Endothelial cell of umbilical vein (primary cell): ENCODE measurements at regions not wholly inside any gene's neighbourhood (a gene's known extent, or its start where the extent isn't known, plus 50 kb on each side); places are given as distances from the start of the nearest gene placed in this dataset.

ENCODE experiments used
- BruUV-seq: library from RNA; stranded (reverse); fragments of 400-500 nt; replicated peaks from 2 replicates; lab custom pipeline; 2021; lab: Mats Ljungman, UMichigan
- CTCF ChIA-PET: fragments of 300-600, 350-600 bp; sonication (Branson Sonifier 250); formaldehyde crosslinking; loops from one replicate; lab custom pipeline; 2021; ENCODE audit warnings: antibody characterized with exemption, inconsistent platforms; lab: Charles Lee
- POLR2A ChIA-PET: fragments of 300-600, 350-600 bp; sonication (Branson Sonifier 250); formaldehyde crosslinking; loops from one replicate; lab custom pipeline; 2021; ENCODE audit warnings: antibody characterized with exemption, inconsistent platforms; lab: Charles Lee
- DNase-seq: peaks from one replicate; pipeline ENCODE4 v3.0.0-alpha.2; 2011; ENCODE audit warnings: low read depth, low spot score
- FAIRE-seq: peaks from 2 replicates; lab custom pipeline; 2011; peaks lifted over from hg19 to GRCh38; lab: Jason Lieb, UNC
- H2AFZ ChIP-seq: 2 replicates; pipeline ENCODE4 v1.6.0; 2012; ENCODE audit warnings: low read depth, low read length, control low read depth, inconsistent platforms
- H3K27ac ChIP-seq: 2 replicates; pipeline ENCODE4 v1.5.1; 2011; ENCODE audit warnings: low read depth, mild to moderate bottlenecking, control low read depth, low read length, moderate library complexity; ENCODE audit not compliant: insufficient read depth
- H3K27me3 ChIP-seq, 2 experiments: 2 replicates each; pipeline versions ENCODE4 v1.6.0 to v1.6.1; 2011; ENCODE audit warnings: low read length in 2 of 2, mixed read lengths in 1 of 2; ENCODE audit not compliant: control insufficient read depth in 2 of 2, insufficient read depth in 2 of 2
- H3K36me3 ChIP-seq, 2 experiments: 2 replicates in 1 of 2; 3 replicates in 1 of 2; pipeline ENCODE4 v1.5.1; 2011; ENCODE audit warnings: low read length in 2 of 2, mild to moderate bottlenecking in 1 of 2, moderate library complexity in 1 of 2; ENCODE audit not compliant: control insufficient read depth in 2 of 2, insufficient read depth in 2 of 2; ENCODE audit errors: extremely low read depth in 1 of 2
- H3K4me1 ChIP-seq: 3 replicates; pipeline ENCODE4 v1.5.1; 2011; ENCODE audit warnings: mild to moderate bottlenecking, low read length; ENCODE audit not compliant: control insufficient read depth, insufficient read depth; ENCODE audit errors: extremely low read depth
- H3K4me2 ChIP-seq: 2 replicates; pipeline ENCODE4 v1.6.1; 2011; ENCODE audit warnings: low read length, control low read depth, mixed read lengths; ENCODE audit not compliant: insufficient read depth
- H3K4me3 ChIP-seq, 3 experiments: fragments of 200-600 bp in 1 of 3; sonication (generic), shearing (Covaris generic) in 1 of 3; replicated peaks in 1 of 3; 2 replicates each; pipeline ENCODE4 v1.5.1; 2011 to 2016; ENCODE audit warnings: control low read depth in 3 of 3, low read length in 3 of 3, mild to moderate bottlenecking in 2 of 3, inconsistent platforms in 1 of 3, low read depth in 1 of 3, moderate library complexity in 1 of 3; ENCODE audit not compliant: insufficient read depth in 1 of 3
- H3K79me2 ChIP-seq: 2 replicates; pipeline ENCODE4 v1.6.0; 2012; ENCODE audit warnings: low read length, inconsistent platforms; ENCODE audit not compliant: control insufficient read depth, insufficient read depth
- H3K9ac ChIP-seq: replicated peaks from 2 replicates; pipeline ENCODE3; 2011; ENCODE audit warnings: low read length, control low read depth; ENCODE audit not compliant: insufficient read depth; ENCODE audit errors: extremely low read depth
- H3K9me1 ChIP-seq: replicated peaks from 3 replicates; pipeline ENCODE4 v1.6.0; 2011; ENCODE audit warnings: mild to moderate bottlenecking, low read length; ENCODE audit not compliant: control insufficient read depth, insufficient read depth; ENCODE audit errors: extremely low read depth
- H3K9me3 ChIP-seq: replicated peaks from 2 replicates; pipeline ENCODE4 v1.5.1; 2012; ENCODE audit warnings: low read length, inconsistent platforms; ENCODE audit not compliant: control insufficient read depth, insufficient read depth
- H4K20me1 ChIP-seq: replicated peaks from 2 replicates; pipeline ENCODE3; 2011; ENCODE audit warnings: mild to moderate bottlenecking, low read length; ENCODE audit not compliant: control insufficient read depth, insufficient read depth; ENCODE audit errors: extremely low read depth
- CTCF ChIP-seq, 2 donors: IDR thresholded peaks; 1 replicate in 1 of 2; 2 replicates in 1 of 2; pipeline ENCODE4 v1.5.1; 2011; ENCODE audit warnings: low read length in 2 of 2, mild to moderate bottlenecking in 2 of 2, moderate library complexity in 2 of 2, control low read depth in 1 of 2, inconsistent platforms in 1 of 2, low read depth in 1 of 2; ENCODE audit not compliant: insufficient read depth in 1 of 2; ENCODE audit errors: extremely low read depth in 1 of 2
- EZH2 ChIP-seq: IDR thresholded peaks from 2 replicates; pipeline ENCODE4 v1.6.1; 2012; ENCODE audit warnings: borderline replicate concordance, low read depth, mild to moderate bottlenecking, moderate library complexity, low read length, inconsistent platforms; ENCODE audit not compliant: severe bottlenecking
- FOS ChIP-seq: IDR thresholded peaks from 2 replicates; pipeline ENCODE4 v1.6.1; 2011; ENCODE audit warnings: mild to moderate bottlenecking, low read length, moderate library complexity, borderline replicate concordance; ENCODE audit not compliant: insufficient read depth
- GATA2 ChIP-seq: IDR thresholded peaks from 2 replicates; pipeline ENCODE4 v1.7.0; 2011; ENCODE audit warnings: low read depth, mild to moderate bottlenecking, moderate library complexity, mixed read lengths, low read length; ENCODE audit not compliant: insufficient read length, insufficient read depth
- JUN ChIP-seq: IDR thresholded peaks from 2 replicates; pipeline ENCODE4 v1.6.1; 2011; ENCODE audit warnings: borderline replicate concordance, low read depth; ENCODE audit not compliant: insufficient read length, insufficient read depth
- MAX ChIP-seq: IDR thresholded peaks from 2 replicates; pipeline ENCODE4 v1.6.1; 2011; ENCODE audit not compliant: insufficient read depth, insufficient read length
- MYC ChIP-seq: IDR thresholded peaks from one replicate; pipeline ENCODE4 v1.6.1; 2011; ENCODE audit warnings: mild to moderate bottlenecking, low read depth, low read length
- POLR2A ChIP-seq: IDR thresholded peaks from 2 replicates; pipeline ENCODE4 v1.6.1; 2012; ENCODE audit warnings: low read depth, mild to moderate bottlenecking, control low read depth, low read length
- POLR2AphosphoS5 ChIP-seq: IDR thresholded peaks from 2 replicates; pipeline ENCODE4 v1.6.1; 2012; ENCODE audit warnings: low read depth, mild to moderate bottlenecking, control low read depth, low read length, moderate library complexity; ENCODE audit not compliant: insufficient read depth
- dilution Hi-C: fragments of 300-500 bp; cut with MboI; formaldehyde crosslinking; loops from one replicate; pipeline ENCODE4 v1.15.0; 2019; ENCODE audit warnings: low sequenced_read_pairs; ENCODE audit not compliant: extremely low pct_ligation_motif_present
- intact Hi-C: fragments of 100-400 bp; cut with micrococcal nuclease; formaldehyde crosslinking; loops from one replicate; pipeline ENCODE4 v1.10.0; 2022

- no TSS peak for BruUV-seq
- CTCF ChIA-PET: no interaction called here
Observed at GRCh38 chr4:187004628-187005027, 281.0 kb upstream of the FAT1 start.

More at GRCh38 chr4:187004628-187005027, 281.0 kb upstream of the FAT1 start:
- Histone ChIP-seq H3K36me3 (no peaks in the 10 kb centered on the region), H2AFZ (no peak overlapping the region), H3K27ac (no peak overlapping the region), H3K9ac (no peak overlapping the region), H3K4me1 (no peaks in the 10 kb centered on the region), H3K4me3 (no peak overlapping the region), H3K9me3 (no peaks in the 10 kb centered on the region), H3K27me3 (no peaks in the 10 kb centered on the region), H4K20me1 (no peaks in the 10 kb centered on the region), H3K4me2 (no peak overlapping the region), H3K9me1 (no peaks in the 10 kb centered on the region), H3K79me2 (no peaks in the 10 kb centered on the region)
- FAIRE-seq (no peak), DNase-seq (no peak)
- TF ChIP-seq FOS: no peak
- no peak for TF ChIP-seq EZH2
- TF ChIP-seq MYC: no peak
- no peak for TF ChIP-seq CTCF (IDR thresholded peaks at IDR 0.05; ENCODE audit: extremely low read depth in 1 of 2, insufficient read depth in 1 of 2, low read depth in 1 of 2, low read length in 2 of 2)
- TF ChIP-seq POLR2AphosphoS5: no peak
- no peak for TF ChIP-seq POLR2A
- TF ChIP-seq GATA2: no peak
- no peak for TF ChIP-seq MAX
- no peak for TF ChIP-seq JUN
- POLR2A ChIA-PET: no interaction called here
- dilution Hi-C loops (no loop called here), intact Hi-C loops (no loop called here)
